Keratinocyte (primary cell): ENCODE measurements at regions not wholly inside any gene's neighbourhood (a gene's known extent, or its start where the extent isn't known, plus 50 kb on each side); places are given as distances from the start of the nearest gene placed in this dataset.

ENCODE experiments used
- DNase-seq: peaks from one replicate; pipeline ENCODE4 v3.0.0-alpha.2; 2011; ENCODE audit warnings: low read depth, missing footprints, low spot score
- FAIRE-seq: peaks from 2 replicates; lab custom pipeline; 2011; peaks lifted over from hg19 to GRCh38; lab: Jason Lieb, UNC
- H2AFZ ChIP-seq: 2 replicates; pipeline ENCODE4 v1.6.0; 2012; ENCODE audit warnings: low read length, control low read depth, inconsistent platforms; ENCODE audit not compliant: control insufficient read depth
- H3K27ac ChIP-seq: 2 replicates; pipeline ENCODE4 v1.5.1; 2011; ENCODE audit warnings: low read length; ENCODE audit not compliant: control insufficient read depth, insufficient read depth
- H3K27me3 ChIP-seq: 3 replicates; pipeline ENCODE4 v1.6.0; 2011; ENCODE audit warnings: low read length; ENCODE audit not compliant: control insufficient read depth, insufficient read depth; ENCODE audit errors: extremely low read depth
- H3K36me3 ChIP-seq, 2 experiments: 2 replicates in 1 of 2; 3 replicates in 1 of 2; pipeline ENCODE4 v1.5.1; 2011; ENCODE audit warnings: low read length in 2 of 2, mild to moderate bottlenecking in 1 of 2; ENCODE audit not compliant: control insufficient read depth in 2 of 2, insufficient read depth in 2 of 2; ENCODE audit errors: extremely low read depth in 1 of 2
- H3K4me1 ChIP-seq: 3 replicates; pipeline ENCODE4 v1.5.1; 2011; ENCODE audit warnings: low read length; ENCODE audit not compliant: control insufficient read depth, insufficient read depth; ENCODE audit errors: extremely low read depth
- H3K4me2 ChIP-seq: 3 replicates; pipeline ENCODE4 v1.6.0; 2011; ENCODE audit warnings: low read depth, low read length; ENCODE audit not compliant: control insufficient read depth, insufficient read depth; ENCODE audit errors: extremely low read depth
- H3K4me3 ChIP-seq, 3 experiments: fragments of 200-600 bp in 1 of 3; sonication (generic) in 1 of 3; 2 replicates in 2 of 3; 3 replicates in 1 of 3; pipeline ENCODE4 v1.5.1; 2011 to 2016; ENCODE audit warnings: low read length in 3 of 3, mild to moderate bottlenecking in 3 of 3, control low read depth in 2 of 3, inconsistent platforms in 1 of 3, low read depth in 1 of 3, mixed read lengths in 1 of 3, mixed run types in 1 of 3, moderate library complexity in 1 of 3; ENCODE audit not compliant: control insufficient read depth in 2 of 3, insufficient read depth in 2 of 3; ENCODE audit errors: extremely low read depth in 1 of 3
- H3K79me2 ChIP-seq: 2 replicates; pipeline ENCODE4 v1.6.0; 2012; ENCODE audit warnings: low read length; ENCODE audit not compliant: control insufficient read depth, insufficient read depth
- H3K9ac ChIP-seq: 3 replicates; pipeline ENCODE4 v1.6.0; 2011; ENCODE audit warnings: low read length; ENCODE audit not compliant: control insufficient read depth, insufficient read depth; ENCODE audit errors: extremely low read depth
- H3K9me1 ChIP-seq: 3 replicates; pipeline ENCODE4 v1.6.0; 2011; ENCODE audit warnings: low read length; ENCODE audit not compliant: control insufficient read depth, insufficient read depth; ENCODE audit errors: extremely low read depth
- H3K9me3 ChIP-seq: 2 replicates; pipeline ENCODE4 v1.5.1; 2012; ENCODE audit warnings: low read depth, low read length; ENCODE audit not compliant: control insufficient read depth
- H4K20me1 ChIP-seq: 3 replicates; pipeline ENCODE4 v1.6.0; 2011; ENCODE audit warnings: low read length; ENCODE audit not compliant: control insufficient read depth, insufficient read depth; ENCODE audit errors: extremely low read depth
- CTCF ChIP-seq, 3 experiments: IDR thresholded peaks in 1 of 3; conservative IDR thresholded peaks in 1 of 3; optimal IDR thresholded peaks in 1 of 3; 2 replicates in 2 of 3; 3 replicates in 1 of 3; pipeline versions ENCODE3 to v1.5.1; 2011; ENCODE audit warnings: low read length in 3 of 3, mild to moderate bottlenecking in 3 of 3, moderate library complexity in 2 of 3, control low read depth in 1 of 3, inconsistent platforms in 1 of 3; ENCODE audit not compliant: insufficient read depth in 2 of 3; ENCODE audit errors: extremely low read depth in 1 of 3
- EZH2 ChIP-seq: IDR thresholded peaks from one replicate; pipeline ENCODE4 v1.6.1; 2012; ENCODE audit warnings: inconsistent platforms, mild to moderate bottlenecking, low read length, moderate library complexity
- dilution Hi-C: fragments of 300-500 bp; cut with MboI; formaldehyde crosslinking; loops from one replicate; pipeline ENCODE4 v1.7.0; 2020; ENCODE audit warnings: low sequenced_read_pairs; ENCODE audit not compliant: extremely low pct_ligation_motif_present

- H3K4me1 ChIP-seq: no peaks in the 10 kb centered on the region
- dilution Hi-C loops: no loop called here
- DNase-seq: no peak
- H3K9ac ChIP-seq: no peak overlapping the region
- H3K9me1 ChIP-seq: no peaks in the 10 kb centered on the region
- H2AFZ ChIP-seq: no peak overlapping the region
- H3K9me3 ChIP-seq: no peaks in the 10 kb centered on the region
- no peaks in the 10 kb centered on the region for H3K27me3 ChIP-seq
- H3K27ac ChIP-seq: no peak overlapping the region
- no peaks in the 10 kb centered on the region for H3K79me2 ChIP-seq
- H3K4me2 ChIP-seq: no peak overlapping the region
- H3K4me3 ChIP-seq: no peak overlapping the region
- H4K20me1 ChIP-seq: no peaks in the 10 kb centered on the region
- TF ChIP-seq CTCF (optimal IDR thresholded peaks at IDR 0.05 in 1 of 3, IDR thresholded peaks at IDR 0.05 in 1 of 3, conservative IDR thresholded peaks at IDR 0.05 in 1 of 3; ENCODE audit: extremely low read depth in 1 of 3, insufficient read depth in 2 of 3, low read length in 3 of 3) (no peak), EZH2 (no peak)
- no peaks in the 10 kb centered on the region for H3K36me3 ChIP-seq
- FAIRE-seq: no peak
Measured at GRCh38 chr2:145257931-145258330, 738.0 kb upstream of the ZEB2 start.

- no peak overlapping the region for H3K27ac ChIP-seq
- no peaks in the 10 kb centered on the region for H3K4me1 ChIP-seq
- H2AFZ ChIP-seq: no peak overlapping the region
- H3K4me2 ChIP-seq: no peak overlapping the region
- TF ChIP-seq CTCF (optimal IDR thresholded peaks at IDR 0.05 in 1 of 3, IDR thresholded peaks at IDR 0.05 in 1 of 3, conservative IDR thresholded peaks at IDR 0.05 in 1 of 3; ENCODE audit: extremely low read depth in 1 of 3, insufficient read depth in 2 of 3, low read length in 3 of 3) (no peak), EZH2 (no peak)
- dilution Hi-C loops: no loop called here
- no peaks in the 10 kb centered on the region for H4K20me1 ChIP-seq
- H3K9me3 ChIP-seq: no peaks in the 10 kb centered on the region
- H3K27me3 ChIP-seq: no peaks in the 10 kb centered on the region
- H3K36me3 ChIP-seq: no peaks in the 10 kb centered on the region
- no peaks in the 10 kb centered on the region for H3K79me2 ChIP-seq
- H3K9ac ChIP-seq: no peak overlapping the region
- no peaks in the 10 kb centered on the region for H3K9me1 ChIP-seq
- H3K4me3 ChIP-seq: no peak overlapping the region
- FAIRE-seq (no peak), DNase-seq (no peak)
Measured at GRCh38 chr2:145256551-145256950, 736.6 kb upstream of the ZEB2 start.
